Immature natural killer cell (primary cell): ENCODE measurements at regions not wholly inside any gene's neighbourhood (a gene's known extent, or its start where the extent isn't known, plus 50 kb on each side); places are given as distances from the start of the nearest gene placed in this dataset.

ENCODE experiments used
- DNase-seq, 3 donors: peaks; one replicate each; pipeline ENCODE4 v3.0.0; 2022; ENCODE audit warnings: mixed read lengths in 1 of 3
- H3K27ac Mint-ChIP-seq, 6 donors: one replicate each; pipeline ENCODE4 v1.8.0; 2020; ENCODE audit warnings: mixed read lengths in 6 of 6, mild to moderate bottlenecking in 5 of 6, inconsistent platforms in 4 of 6, moderate library complexity in 3 of 6
- H3K27me3 Mint-ChIP-seq, 3 donors: one replicate each; pipeline ENCODE4 v1.8.0; 2020 to 2021; ENCODE audit warnings: low read depth in 3 of 3, mild to moderate bottlenecking in 3 of 3, mixed read lengths in 3 of 3, moderate library complexity in 3 of 3, inconsistent platforms in 1 of 3
- H3K36me3 Mint-ChIP-seq, 3 donors: one replicate each; pipeline ENCODE4 v1.8.0; 2020; ENCODE audit warnings: mixed read lengths in 3 of 3, inconsistent platforms in 2 of 3, mild to moderate bottlenecking in 2 of 3
- H3K4me1 Mint-ChIP-seq, 2 donors: one replicate each; pipeline ENCODE4 v1.8.0; 2020; ENCODE audit warnings: inconsistent platforms in 2 of 2, mild to moderate bottlenecking in 2 of 2, mixed read lengths in 2 of 2, moderate library complexity in 1 of 2
- H3K4me3 Mint-ChIP-seq, 5 donors: one replicate each; pipeline ENCODE4 v1.8.0; 2020; ENCODE audit warnings: mild to moderate bottlenecking in 5 of 5, mixed read lengths in 5 of 5, inconsistent platforms in 3 of 5, moderate library complexity in 3 of 5
- H3K9me3 Mint-ChIP-seq, 6 donors: one replicate each; pipeline ENCODE4 v1.8.0; 2020; ENCODE audit warnings: mild to moderate bottlenecking in 6 of 6, mixed read lengths in 6 of 6, inconsistent platforms in 4 of 6, moderate library complexity in 3 of 6

- H3K36me3 Mint-ChIP-seq: no peaks in the 10 kb centered on the region
- no peaks in the 10 kb centered on the region for H3K4me1 Mint-ChIP-seq
- H3K9me3 Mint-ChIP-seq: no peaks in the 10 kb centered on the region
- DNase-seq: no peak
- H3K27ac Mint-ChIP-seq: no peak overlapping the region
- H3K27me3 Mint-ChIP-seq: peaks cover 0 to 4% (median 1%) of the 10 kb centered on the region in 3 donors
- H3K4me3 Mint-ChIP-seq: no peak overlapping the region
Observed at GRCh38 chr3:144175644-144176425, 204.2 kb downstream of the DIPK2A start.

- no peak overlapping the region for H3K4me3 Mint-ChIP-seq
- H3K9me3 Mint-ChIP-seq: no peaks in the 10 kb centered on the region
- peaks cover 0 to 1% (median 0%) of the 10 kb centered on the region in 3 donors for H3K27me3 Mint-ChIP-seq
- no peaks in the 10 kb centered on the region for H3K36me3 Mint-ChIP-seq
- no peak overlapping the region for H3K27ac Mint-ChIP-seq
- no peaks in the 10 kb centered on the region for H3K4me1 Mint-ChIP-seq
- DNase-seq: no peak
Observed at GRCh38 chr3:144177649-144178048, 206.0 kb downstream of the DIPK2A start.

GRCh38 chr3:144178607-144179006, 207.0 kb downstream of the DIPK2A start:
- no peak for DNase-seq
- Mint-ChIP-seq H3K4me1 (no peaks in the 10 kb centered on the region), H3K36me3 (no peaks in the 10 kb centered on the region), H3K9me3 (no peaks in the 10 kb centered on the region), H3K27ac (no peak overlapping the region), H3K4me3 (no peak overlapping the region), H3K27me3 (peaks cover 0 to 1% (median 0%) of the 10 kb centered on the region in 3 donors)

GRCh38 chr3:144181062-144181461, 209.4 kb downstream of the DIPK2A start:
- Mint-ChIP-seq H3K27me3 (peaks cover 0 to 1% (median 0%) of the 10 kb centered on the region in 3 donors), H3K27ac (no peak overlapping the region), H3K4me1 (no peaks in the 10 kb centered on the region), H3K4me3 (no peak overlapping the region), H3K9me3 (peaks cover 2 to 12% (median 3%) of the 10 kb centered on the region in 6 donors), H3K36me3 (no peaks in the 10 kb centered on the region)
- DNase-seq: no peak

GRCh38 chr3:144182501-144182900, 210.9 kb downstream of the DIPK2A start:
- H3K27ac Mint-ChIP-seq: no peak overlapping the region

GRCh38 chr3:144185276-144185675, 213.7 kb downstream of the DIPK2A start:
- H3K4me3 Mint-ChIP-seq: no peak overlapping the region
- no peaks in the 10 kb centered on the region for H3K36me3 Mint-ChIP-seq
- H3K27ac Mint-ChIP-seq: no peak overlapping the region
- peaks cover 5 to 6% of the 10 kb centered on the region in 2 donors for H3K4me1 Mint-ChIP-seq
- no peaks in the 10 kb centered on the region for H3K27me3 Mint-ChIP-seq
- no peak for DNase-seq
- H3K9me3 Mint-ChIP-seq: peaks cover 2 to 15% (median 3%) of the 10 kb centered on the region in 6 donors

More at GRCh38 chr3:144182501-144182900, 210.9 kb downstream of the DIPK2A start:
- DNase-seq: no peak
- Mint-ChIP-seq H3K27me3 (peaks cover 0 to 1% (median 0%) of the 10 kb centered on the region in 3 donors), H3K36me3 (no peaks in the 10 kb centered on the region), H3K9me3 (peaks cover 2 to 15% (median 3%) of the 10 kb centered on the region in 6 donors), H3K4me1 (peaks cover 0 to under 1% of the 10 kb centered on the region in 2 donors), H3K4me3 (no peak overlapping the region)

- Mint-ChIP-seq H3K27ac (peak overlapping the region in 1 of 6 donors; percentile 26), H3K4me3 (no peak overlapping the region), H3K27me3 (no peaks in the 10 kb centered on the region), H3K36me3 (no peaks in the 10 kb centered on the region), H3K9me3 (peaks cover 2 to 15% (median 5%) of the 10 kb centered on the region in 6 donors), H3K4me1 (peaks cover 5 to 6% of the 10 kb centered on the region in 2 donors)
- DNase-seq: no peak
Observed at GRCh38 chr3:144187531-144188210, 216.0 kb downstream of the DIPK2A start.

- H3K9me3 Mint-ChIP-seq: peaks cover 3 to 15% (median 8%) of the 10 kb centered on the region in 6 donors
- H3K4me1 Mint-ChIP-seq: peaks cover 5 to 6% of the 10 kb centered on the region in 2 donors
- no peaks in the 10 kb centered on the region for H3K36me3 Mint-ChIP-seq
- no peak for DNase-seq
- H3K27ac Mint-ChIP-seq: no peak overlapping the region
- no peaks in the 10 kb centered on the region for H3K27me3 Mint-ChIP-seq
- H3K4me3 Mint-ChIP-seq: no peak overlapping the region
Observed at GRCh38 chr3:144189044-144189443, 217.4 kb downstream of the DIPK2A start.

GRCh38 chr3:144197116-144197515, 225.5 kb downstream of the DIPK2A start:
- Mint-ChIP-seq H3K4me1 (peaks cover 0 to 6% of the 10 kb centered on the region in 2 donors), H3K9me3 (peaks cover 11 to 31% (median 19%) of the 10 kb centered on the region in 6 donors), H3K4me3 (no peak overlapping the region), H3K27ac (no peak overlapping the region), H3K27me3 (peaks cover 0 to 2% (median 0%) of the 10 kb centered on the region in 3 donors), H3K36me3 (peaks cover 0 to 4% (median 0%) of the 10 kb centered on the region in 3 donors)
- no peak for DNase-seq

GRCh38 chr3:144197582-144197981, 226.0 kb downstream of the DIPK2A start:
- Mint-ChIP-seq H3K36me3 (peaks cover 0 to 4% (median 0%) of the 10 kb centered on the region in 3 donors), H3K4me3 (no peak overlapping the region), H3K27me3 (peaks cover 0 to 2% (median 0%) of the 10 kb centered on the region in 3 donors), H3K4me1 (peaks cover 0 to 6% of the 10 kb centered on the region in 2 donors), H3K9me3 (peaks cover 11 to 31% (median 19%) of the 10 kb centered on the region in 6 donors), H3K27ac (no peak overlapping the region)
- no peak for DNase-seq

- Mint-ChIP-seq H3K4me3 (no peak overlapping the region), H3K4me1 (peaks cover 0 to 6% of the 10 kb centered on the region in 2 donors), H3K27me3 (peaks cover 0 to 2% (median 0%) of the 10 kb centered on the region in 3 donors), H3K36me3 (peaks cover 0 to under 1% (median 0%) of the 10 kb centered on the region in 3 donors), H3K27ac (peak overlapping the region in 1 of 6 donors; percentile 8), H3K9me3 (peaks cover 5 to 21% (median 7%) of the 10 kb centered on the region in 6 donors)
- DNase-seq: no peak
Observed at GRCh38 chr3:144200004-144200403, 228.4 kb downstream of the DIPK2A start.

GRCh38 chr3:144200466-144200865, 228.8 kb downstream of the DIPK2A start:
- peak; percentile 3 to 11 (median 4) for DNase-seq
- Mint-ChIP-seq H3K4me3 (no peak overlapping the region), H3K4me1 (peaks cover 0 to 6% of the 10 kb centered on the region in 2 donors), H3K9me3 (peaks cover 2 to 16% (median 3%) of the 10 kb centered on the region in 6 donors), H3K36me3 (no peaks in the 10 kb centered on the region), H3K27ac (no peak overlapping the region), H3K27me3 (peaks cover 0 to 2% (median 0%) of the 10 kb centered on the region in 3 donors)

- no peak overlapping the region for H3K27ac Mint-ChIP-seq
- no peak overlapping the region for H3K4me3 Mint-ChIP-seq
- H3K9me3 Mint-ChIP-seq: peaks cover 0 to 3% (median 0%) of the 10 kb centered on the region in 6 donors
- H3K4me1 Mint-ChIP-seq: no peaks in the 10 kb centered on the region
- H3K27me3 Mint-ChIP-seq: no peaks in the 10 kb centered on the region
- no peaks in the 10 kb centered on the region for H3K36me3 Mint-ChIP-seq
- no peak for DNase-seq
Observed at GRCh38 chr3:144221761-144222160, 250.1 kb downstream of the DIPK2A start.

GRCh38 chr3:144229330-144229729, 257.7 kb downstream of the DIPK2A start:
- no peak for DNase-seq
- H3K4me1 Mint-ChIP-seq: no peaks in the 10 kb centered on the region
- H3K4me3 Mint-ChIP-seq: no peak overlapping the region
- H3K27me3 Mint-ChIP-seq: peaks cover 2 to 3% (median 2%) of the 10 kb centered on the region in 3 donors
- H3K36me3 Mint-ChIP-seq: no peaks in the 10 kb centered on the region
- no peak overlapping the region for H3K27ac Mint-ChIP-seq
- H3K9me3 Mint-ChIP-seq: peaks cover 0 to 10% (median 2%) of the 10 kb centered on the region in 6 donors
